GM19043 (cell line): ENCODE measurements at regions not wholly inside any gene's neighbourhood (a gene's known extent, or its start where the extent isn't known, plus 50 kb on each side); places are given as distances from the start of the nearest gene placed in this dataset.
"Not testable (repeated sequence)": the region's sequence is repeated elsewhere in the genome, so short reads cannot be mapped to it uniquely, and the experiment has no call there.

Experiments used
- ATAC-seq: cut with Tn5 transposase; IDR thresholded peaks from one replicate; pipeline ENCODE4 v1.9.1; 2021; ENCODE audit warnings: low read depth; ENCODE audit not compliant: unreplicated experiment

- ATAC-seq: no peak
Observed at GRCh38 chr10:130931256-130931655, 380.3 kb downstream of the TCERG1L start.

- ATAC-seq: no peak
Observed at GRCh38 chr10:130932326-130933007, 379.1 kb downstream of the TCERG1L start.

- ATAC-seq: no peak
Observed at GRCh38 chr10:130933008-130933390, 378.5 kb downstream of the TCERG1L start.

GRCh38 chr10:130934293-130935127 is 377.0 kb downstream of the TCERG1L start:
- no peak for ATAC-seq

- ATAC-seq: no peak
Observed at GRCh38 chr10:130935128-130935439, 376.4 kb downstream of the TCERG1L start.

GRCh38 chr10:130935897-130936550 is 375.5 kb downstream of the TCERG1L start:
- no peak for ATAC-seq

GRCh38 chr10:130936851-130937250 is 374.7 kb downstream of the TCERG1L start:
- no peak for ATAC-seq

GRCh38 chr10:130938051-130938450 is 373.5 kb downstream of the TCERG1L start:
- ATAC-seq: no peak

GRCh38 chr10:130938891-130939290 is 372.6 kb downstream of the TCERG1L start:
- not testable (repeated sequence) for ATAC-seq

- ATAC-seq: no peak
Observed at GRCh38 chr10:130941886-130942285, 369.6 kb downstream of the TCERG1L start.

- ATAC-seq: no peak
Observed at GRCh38 chr10:130952086-130952485, 359.4 kb downstream of the TCERG1L start.

GRCh38 chr10:130954326-130954905 is 357.1 kb downstream of the TCERG1L start:
- ATAC-seq: no peak

- ATAC-seq: no peak
Observed at GRCh38 chr10:130956251-130956650, 355.3 kb downstream of the TCERG1L start.

GRCh38 chr10:130957423-130957822 is 354.1 kb downstream of the TCERG1L start:
- no peak for ATAC-seq

- ATAC-seq: no peak
Observed at GRCh38 chr10:130958003-130958402, 353.5 kb downstream of the TCERG1L start.

GRCh38 chr10:130958981-130959751 is 352.4 kb downstream of the TCERG1L start:
- ATAC-seq: no peak

GRCh38 chr10:130959752-130960195 is 351.7 kb downstream of the TCERG1L start:
- no peak for ATAC-seq

- ATAC-seq: no peak
Observed at GRCh38 chr10:130960531-130960930, 351.0 kb downstream of the TCERG1L start.

- ATAC-seq: no peak
Observed at GRCh38 chr10:130961506-130962239, 349.8 kb downstream of the TCERG1L start.
